ENCODE measurements at regions not wholly inside any gene's neighbourhood (a gene's known extent, or its start where the extent isn't known, plus 50 kb on each side); places are given as distances from the start of the nearest gene placed in this dataset.

- no peak overlapping the region for H3K27ac ChIP-seq (ENCODE audit: low read length)
- H2AFZ ChIP-seq (ENCODE audit: low read length) = no peak overlapping the region
- H3F3A ChIP-seq (ENCODE audit: insufficient read depth, low read length) = peaks cover 2% of the 10 kb centered on the region; the same call in 1 of the 2 replicates
- H3K9me3 ChIP-seq (replicated peaks; ENCODE audit: insufficient read depth, low read length) = no peaks in the 10 kb centered on the region
- no peak for DNase-seq
- no peak overlapping the region for H3K9ac ChIP-seq (ENCODE audit: low read length)
- H3K79me2 ChIP-seq (ENCODE audit: low read length) = no peaks in the 10 kb centered on the region
- H4K20me1 ChIP-seq (ENCODE audit: insufficient read depth, low read length) = no peaks in the 10 kb centered on the region
- H3K36me3 ChIP-seq (replicated peaks; ENCODE audit: insufficient read depth, low read length) = no peaks in the 10 kb centered on the region
- H3K9me2 ChIP-seq (replicated peaks; ENCODE audit: insufficient read depth, low read length) = no peaks in the 10 kb centered on the region
- no peaks in the 10 kb centered on the region for H3K4me1 ChIP-seq (ENCODE audit: low read length)
- H3K4me3 ChIP-seq (ENCODE audit: low read length) = no peak overlapping the region
- H3K4me2 ChIP-seq (ENCODE audit: low read depth, low read length) = no peak overlapping the region
- H3K27me3 ChIP-seq (replicated peaks; ENCODE audit: insufficient read depth, low read length) = no peaks in the 10 kb centered on the region
- TF ChIP-seq CTCF (IDR thresholded peaks at IDR 0.05; ENCODE audit: low read length) = no peak
- TF ChIP-seq EZH2 (optimal IDR thresholded peaks at IDR 0.05; ENCODE audit: low read depth, low read length) = no peak
- no peak for TF ChIP-seq EZH2phosphoT487 (IDR thresholded peaks at IDR 0.05; ENCODE audit: low read length)
Observed at GRCh38 chr6:169028343-169028742, 225.3 kb downstream of the THBS2 start.

- Histone ChIP-seq H3K4me1 (ENCODE audit: low read length) (no peaks in the 10 kb centered on the region), H2AFZ (ENCODE audit: low read length) (no peak overlapping the region), H3K4me2 (ENCODE audit: low read depth, low read length) (no peak overlapping the region), H3K9me2 (replicated peaks; ENCODE audit: insufficient read depth, low read length) (no peaks in the 10 kb centered on the region), H3K9me3 (replicated peaks; ENCODE audit: insufficient read depth, low read length) (no peaks in the 10 kb centered on the region), H3K4me3 (ENCODE audit: low read length) (no peak overlapping the region), H3F3A (ENCODE audit: insufficient read depth, low read length) (peaks cover 2% of the 10 kb centered on the region; the same call in 1 of the 2 replicates), H3K27me3 (replicated peaks; ENCODE audit: insufficient read depth, low read length) (no peaks in the 10 kb centered on the region), H3K9ac (ENCODE audit: low read length) (no peak overlapping the region), H4K20me1 (ENCODE audit: insufficient read depth, low read length) (no peaks in the 10 kb centered on the region), H3K36me3 (replicated peaks; ENCODE audit: insufficient read depth, low read length) (no peaks in the 10 kb centered on the region), H3K27ac (ENCODE audit: low read length) (no peak overlapping the region), H3K79me2 (ENCODE audit: low read length) (no peaks in the 10 kb centered on the region)
- DNase-seq = no peak
- TF ChIP-seq EZH2 (optimal IDR thresholded peaks at IDR 0.05; ENCODE audit: low read depth, low read length) = no peak
- no peak for TF ChIP-seq EZH2phosphoT487 (IDR thresholded peaks at IDR 0.05; ENCODE audit: low read length)
- no peak for TF ChIP-seq CTCF (IDR thresholded peaks at IDR 0.05; ENCODE audit: low read length)
Observed at GRCh38 chr6:169026175-169026574, 227.5 kb downstream of the THBS2 start.

GRCh38 chr6:169024047-169024660 is 229.5 kb downstream of the THBS2 start:
- Histone ChIP-seq H4K20me1 (ENCODE audit: insufficient read depth, low read length) (no peaks in the 10 kb centered on the region), H3K9me2 (replicated peaks; ENCODE audit: insufficient read depth, low read length) (no peaks in the 10 kb centered on the region), H3K27me3 (replicated peaks; ENCODE audit: insufficient read depth, low read length) (no peaks in the 10 kb centered on the region), H3K27ac (ENCODE audit: low read length) (no peak overlapping the region), H3F3A (ENCODE audit: insufficient read depth, low read length) (peaks cover 2% of the 10 kb centered on the region; the same call in 1 of the 2 replicates), H3K36me3 (replicated peaks; ENCODE audit: insufficient read depth, low read length) (no peaks in the 10 kb centered on the region), H3K4me1 (ENCODE audit: low read length) (no peaks in the 10 kb centered on the region), H3K79me2 (ENCODE audit: low read length) (no peaks in the 10 kb centered on the region), H3K4me2 (ENCODE audit: low read depth, low read length) (no peak overlapping the region), H2AFZ (ENCODE audit: low read length) (no peak overlapping the region), H3K9me3 (replicated peaks; ENCODE audit: insufficient read depth, low read length) (no peaks in the 10 kb centered on the region), H3K9ac (ENCODE audit: low read length) (no peak overlapping the region), H3K4me3 (ENCODE audit: low read length) (no peak overlapping the region)
- TF ChIP-seq EZH2 (optimal IDR thresholded peaks at IDR 0.05; ENCODE audit: low read depth, low read length) (no peak), EZH2phosphoT487 (IDR thresholded peaks at IDR 0.05; ENCODE audit: low read length) (no peak), CTCF (IDR thresholded peaks at IDR 0.05; ENCODE audit: low read length) (no peak)
- no peak for DNase-seq
